WTC11 (cell line): ENCODE measurements at regions not wholly inside any gene's neighbourhood (a gene's known extent, or its start where the extent isn't known, plus 50 kb on each side); places are given as distances from the start of the nearest gene placed in this dataset.

ENCODE experiments used
- ATAC-seq: fragments of 200-7000 bp; cut with Tn5 transposase; 2 replicates; pipeline ENCODE4 v1.10.0; 2021; ENCODE audit warnings: mild to moderate bottlenecking, moderate library complexity
- CTCF ChIA-PET: fragments of 300-600 bp; sonication (Branson Sonifier 250); formaldehyde crosslinking; loops from one replicate; lab custom pipeline; 2021; ENCODE audit warnings: antibody characterized with exemption; lab: Charles Lee
- POLR2A ChIA-PET: fragments of 350-600 bp; sonication (Branson Sonifier 250); formaldehyde crosslinking; loops from one replicate; lab custom pipeline; 2021; ENCODE audit warnings: antibody characterized with exemption; lab: Charles Lee
- DNase-seq: peaks from one replicate; pipeline ENCODE4 v3.0.0; 2021; ENCODE audit warnings: low spot score
- H3K27ac Mint-ChIP-seq: 2 replicates; pipeline ENCODE4 v1.8.0; 2021; ENCODE audit warnings: mixed read lengths
- H3K27me3 Mint-ChIP-seq: 2 replicates; pipeline ENCODE4 v1.8.0; 2021; ENCODE audit warnings: low read depth, mild to moderate bottlenecking, moderate library complexity, mixed read lengths
- H3K36me3 Mint-ChIP-seq: 2 replicates; pipeline ENCODE4 v1.8.0; 2021; ENCODE audit warnings: mixed read lengths
- H3K4me1 Mint-ChIP-seq: 2 replicates; pipeline ENCODE4 v1.8.0; 2022; ENCODE audit warnings: mixed read lengths
- H3K4me3 Mint-ChIP-seq: 2 replicates; pipeline ENCODE4 v1.8.0; 2021; ENCODE audit warnings: mild to moderate bottlenecking, moderate library complexity, mixed read lengths
- H3K9me3 Mint-ChIP-seq: 2 replicates; pipeline ENCODE4 v1.8.0; 2021; ENCODE audit warnings: mixed read lengths
- AFF4 ChIP-seq: sonication (generic); formaldehyde crosslinking; IDR thresholded peaks from 2 replicates; pipeline ENCODE4 v1.8.1; 2023; ENCODE audit warnings: mild to moderate bottlenecking, missing genetic modification reagents, borderline replicate concordance
- CREB1 ChIP-seq: sonication (generic); formaldehyde crosslinking; IDR thresholded peaks from 2 replicates; pipeline ENCODE4 v1.8.0; 2023; ENCODE audit warnings: mild to moderate bottlenecking, missing genetic modification reagents
- E2F1 ChIP-seq: sonication (generic); formaldehyde crosslinking; IDR thresholded peaks from 2 replicates; pipeline ENCODE4 v1.8.0; 2022; ENCODE audit warnings: mild to moderate bottlenecking, missing genetic modification reagents
- FOXJ3 ChIP-seq: sonication (generic); formaldehyde crosslinking; IDR thresholded peaks from 2 replicates; pipeline ENCODE4 v1.9.0; 2021; ENCODE audit warnings: missing genetic modification reagents, mild to moderate bottlenecking, borderline replicate concordance
- FOXP1 ChIP-seq: sonication (generic); formaldehyde crosslinking; IDR thresholded peaks from 2 replicates; pipeline ENCODE4 v1.8.0; 2022; ENCODE audit warnings: missing genetic modification reagents, mild to moderate bottlenecking, moderate library complexity, borderline replicate concordance
- HMGA2 ChIP-seq: fragments of 250-450 bp; sonication (Bioruptor Pico); IDR thresholded peaks from 2 replicates; pipeline ENCODE4 v1.4.0; 2021; ENCODE audit warnings: mild to moderate bottlenecking, moderate library complexity
- IRF1 ChIP-seq: sonication (generic); formaldehyde crosslinking; IDR thresholded peaks from 2 replicates; pipeline ENCODE4 v1.8.0; 2023; ENCODE audit warnings: missing genetic modification reagents
- MYBL2 ChIP-seq: sonication (generic); formaldehyde crosslinking; IDR thresholded peaks from 2 replicates; pipeline ENCODE4 v1.8.1; 2023; ENCODE audit warnings: mild to moderate bottlenecking, moderate library complexity, missing genetic modification reagents
- PREB ChIP-seq: sonication (generic); formaldehyde crosslinking; IDR thresholded peaks from 2 replicates; pipeline ENCODE4 v1.8.1; 2022; ENCODE audit warnings: mild to moderate bottlenecking, missing genetic modification reagents, moderate library complexity, borderline replicate concordance
- SMAD3 ChIP-seq: sonication (generic); formaldehyde crosslinking; IDR thresholded peaks from 2 replicates; pipeline ENCODE4 v1.8.0; 2022; ENCODE audit warnings: missing genetic modification reagents, mild to moderate bottlenecking, borderline replicate concordance
- STAT6 ChIP-seq: sonication (generic); formaldehyde crosslinking; conservative IDR thresholded peaks from 2 replicates; pipeline ENCODE4 v1.8.1; 2023; ENCODE audit warnings: mild to moderate bottlenecking, low read depth, missing genetic modification reagents, moderate library complexity
- USF2 ChIP-seq: sonication (generic); formaldehyde crosslinking; IDR thresholded peaks from 2 replicates; pipeline ENCODE4 v1.8.1; 2023; ENCODE audit warnings: mild to moderate bottlenecking, missing genetic modification reagents, moderate library complexity
- ZNF121 ChIP-seq: sonication (generic); formaldehyde crosslinking; IDR thresholded peaks from 2 replicates; pipeline ENCODE4 v1.8.0; 2023; ENCODE audit warnings: missing genetic modification reagents
- ZNF425 ChIP-seq: fragments of 250-450 bp; sonication (Bioruptor Pico); conservative IDR thresholded peaks from 2 replicates; pipeline ENCODE4 v1.9.0; 2021; ENCODE audit warnings: mild to moderate bottlenecking
- ZNF671 ChIP-seq: fragments of 250-450 bp; sonication (Bioruptor Pico); IDR thresholded peaks from 2 replicates; pipeline ENCODE4 v1.8.0; 2021; ENCODE audit warnings: mild to moderate bottlenecking

GRCh38 chr2:164439235-164439634, 182.0 kb downstream of the GRB14 start (continued):
- TF ChIP-seq PREB (CRISPR knock-in tag) (no peak), E2F1 (CRISPR knock-in tag) (no peak)

- DNase-seq (no peak), ATAC-seq (peak; percentile 75)
- H3K9me3 Mint-ChIP-seq, result no peaks in the 10 kb centered on the region
- ChIA-PET POLR2A (no interaction called here), CTCF (no interaction called here)
- no peak for TF ChIP-seq STAT6 (CRISPR knock-in tag)
- TF ChIP-seq ZNF121, result no peak
- no peak for TF ChIP-seq FOXJ3 (CRISPR knock-in tag)
- no peak for TF ChIP-seq MYBL2
- TF ChIP-seq USF2 (CRISPR knock-in tag), result no peak
- TF ChIP-seq E2F1 (CRISPR knock-in tag), result no peak
- TF ChIP-seq CREB1 (CRISPR knock-in tag), result no peak
- no peak for TF ChIP-seq ZNF671 (CRISPR knock-in tag)
- no peak for TF ChIP-seq SMAD3
- TF ChIP-seq ZNF425, result no peak
- no peak for TF ChIP-seq FOXP1 (CRISPR knock-in tag)
- TF ChIP-seq HMGA2, result no peak
- TF ChIP-seq AFF4 (CRISPR knock-in tag), result no peak
- TF ChIP-seq IRF1, result no peak
- peak overlapping the region; percentile 84 for H3K27ac Mint-ChIP-seq
- peaks cover 12% of the 10 kb centered on the region for H3K4me1 Mint-ChIP-seq
- H3K36me3 Mint-ChIP-seq, result no peaks in the 10 kb centered on the region
- no peaks in the 10 kb centered on the region for H3K27me3 Mint-ChIP-seq
- H3K4me3 Mint-ChIP-seq, result no peak overlapping the region
These were observed 182.6 kb downstream of the GRB14 start for GRCh38 chr2:164438490-164439205.
